ENCODE measurements at regions not wholly inside any gene's neighbourhood (a gene's known extent, or its start where the extent isn't known, plus 50 kb on each side); places are given as distances from the start of the nearest gene placed in this dataset.

DNA sequence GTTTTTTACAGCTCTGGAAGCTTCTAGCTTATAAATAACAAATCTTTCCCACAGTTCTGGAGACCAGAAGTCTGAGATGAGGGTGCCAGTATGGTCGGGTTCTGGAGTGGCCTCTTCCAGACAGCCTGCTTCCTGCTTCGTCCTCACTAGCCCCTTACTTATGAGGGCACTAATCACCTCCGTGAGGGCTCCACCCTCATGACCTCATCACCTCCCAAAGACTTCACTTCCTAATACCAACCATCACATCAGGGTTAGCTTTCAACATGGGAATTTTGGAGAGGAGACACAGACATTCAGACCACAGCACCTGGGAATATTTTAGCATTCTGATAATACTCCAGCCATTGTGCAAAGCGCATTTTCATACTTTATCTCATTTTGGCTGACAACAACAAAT is 223.7 kb upstream of the IRF2BP2 start:
- intact Hi-C loops (cut with micrococcal nuclease; ENCODE audit: unreplicated experiment) (no loop called here), in situ Hi-C loops (cut with HindIII; ENCODE audit: low pct_unique_long_range_greater_than_20kb, low sequenced_read_pairs) (no loop called here)
- H3K27me3 ChIP-seq (ENCODE audit: control insufficient read depth, insufficient read depth, low read length), result no peaks in the 10 kb centered on the region
- H3K36me3 ChIP-seq (ENCODE audit: control insufficient read depth, insufficient read depth, low read length), result no peaks in the 10 kb centered on the region
- TF ChIP-seq, protein P1, sequence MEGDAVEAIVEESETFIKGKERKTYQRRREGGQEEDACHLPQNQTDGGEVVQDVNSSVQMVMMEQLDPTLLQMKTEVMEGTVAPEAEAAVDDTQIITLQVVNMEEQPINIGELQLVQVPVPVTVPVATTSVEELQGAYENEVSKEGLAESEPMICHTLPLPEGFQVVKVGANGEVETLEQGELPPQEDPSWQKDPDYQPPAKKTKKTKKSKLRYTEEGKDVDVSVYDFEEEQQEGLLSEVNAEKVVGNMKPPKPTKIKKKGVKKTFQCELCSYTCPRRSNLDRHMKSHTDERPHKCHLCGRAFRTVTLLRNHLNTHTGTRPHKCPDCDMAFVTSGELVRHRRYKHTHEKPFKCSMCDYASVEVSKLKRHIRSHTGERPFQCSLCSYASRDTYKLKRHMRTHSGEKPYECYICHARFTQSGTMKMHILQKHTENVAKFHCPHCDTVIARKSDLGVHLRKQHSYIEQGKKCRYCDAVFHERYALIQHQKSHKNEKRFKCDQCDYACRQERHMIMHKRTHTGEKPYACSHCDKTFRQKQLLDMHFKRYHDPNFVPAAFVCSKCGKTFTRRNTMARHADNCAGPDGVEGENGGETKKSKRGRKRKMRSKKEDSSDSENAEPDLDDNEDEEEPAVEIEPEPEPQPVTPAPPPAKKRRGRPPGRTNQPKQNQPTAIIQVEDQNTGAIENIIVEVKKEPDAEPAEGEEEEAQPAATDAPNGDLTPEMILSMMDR (IDR thresholded peaks at IDR 0.05), result no peak
- TF ChIP-seq SIN3A (IDR thresholded peaks at IDR 0.05; ENCODE audit: borderline replicate concordance, insufficient read depth, low read depth, low read length), result no peak
- TF ChIP-seq, protein P2, sequence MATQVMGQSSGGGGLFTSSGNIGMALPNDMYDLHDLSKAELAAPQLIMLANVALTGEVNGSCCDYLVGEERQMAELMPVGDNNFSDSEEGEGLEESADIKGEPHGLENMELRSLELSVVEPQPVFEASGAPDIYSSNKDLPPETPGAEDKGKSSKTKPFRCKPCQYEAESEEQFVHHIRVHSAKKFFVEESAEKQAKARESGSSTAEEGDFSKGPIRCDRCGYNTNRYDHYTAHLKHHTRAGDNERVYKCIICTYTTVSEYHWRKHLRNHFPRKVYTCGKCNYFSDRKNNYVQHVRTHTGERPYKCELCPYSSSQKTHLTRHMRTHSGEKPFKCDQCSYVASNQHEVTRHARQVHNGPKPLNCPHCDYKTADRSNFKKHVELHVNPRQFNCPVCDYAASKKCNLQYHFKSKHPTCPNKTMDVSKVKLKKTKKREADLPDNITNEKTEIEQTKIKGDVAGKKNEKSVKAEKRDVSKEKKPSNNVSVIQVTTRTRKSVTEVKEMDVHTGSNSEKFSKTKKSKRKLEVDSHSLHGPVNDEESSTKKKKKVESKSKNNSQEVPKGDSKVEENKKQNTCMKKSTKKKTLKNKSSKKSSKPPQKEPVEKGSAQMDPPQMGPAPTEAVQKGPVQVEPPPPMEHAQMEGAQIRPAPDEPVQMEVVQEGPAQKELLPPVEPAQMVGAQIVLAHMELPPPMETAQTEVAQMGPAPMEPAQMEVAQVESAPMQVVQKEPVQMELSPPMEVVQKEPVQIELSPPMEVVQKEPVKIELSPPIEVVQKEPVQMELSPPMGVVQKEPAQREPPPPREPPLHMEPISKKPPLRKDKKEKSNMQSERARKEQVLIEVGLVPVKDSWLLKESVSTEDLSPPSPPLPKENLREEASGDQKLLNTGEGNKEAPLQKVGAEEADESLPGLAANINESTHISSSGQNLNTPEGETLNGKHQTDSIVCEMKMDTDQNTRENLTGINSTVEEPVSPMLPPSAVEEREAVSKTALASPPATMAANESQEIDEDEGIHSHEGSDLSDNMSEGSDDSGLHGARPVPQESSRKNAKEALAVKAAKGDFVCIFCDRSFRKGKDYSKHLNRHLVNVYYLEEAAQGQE (IDR thresholded peaks at IDR 0.05; ENCODE audit: insufficient read depth in 1 of 2, low read depth in 2 of 2, low read length in 1 of 2), result no peak
- TF ChIP-seq TCF7L2 (IDR thresholded peaks at IDR 0.05; ENCODE audit: low read depth, low read length), result no peak
- TF ChIP-seq POLR2AphosphoS5 (IDR thresholded peaks at IDR 0.05; ENCODE audit: low read depth, low read length), result no peak
- DNase-seq (ENCODE audit: low read depth, low spot score), result no peak
- H3K4me3 ChIP-seq (ENCODE audit: low read depth in 2 of 2, low read length in 2 of 2), result no peak overlapping the region
- peaks cover 11% of the 10 kb centered on the region for H3K4me1 ChIP-seq (ENCODE audit: control insufficient read depth, insufficient read depth, low read length)
- ChIA-PET POLR2A (no interaction called here), CTCF (interaction anchor here (0.7 kb wide), 1 partner anchor 221 kb away, joined by 3 read pairs; no protein-coding TSS in a partner anchor)
- peak overlapping the region; percentile 12 for H3K27ac ChIP-seq (ENCODE audit: low read length)
- no peak for ATAC-seq
- no peaks in the 10 kb centered on the region for H3K9me3 ChIP-seq (ENCODE audit: control insufficient read depth, insufficient read depth, low read depth, low read length)
- no TSS peak for BruUV-seq (replicated peaks)

DNA sequence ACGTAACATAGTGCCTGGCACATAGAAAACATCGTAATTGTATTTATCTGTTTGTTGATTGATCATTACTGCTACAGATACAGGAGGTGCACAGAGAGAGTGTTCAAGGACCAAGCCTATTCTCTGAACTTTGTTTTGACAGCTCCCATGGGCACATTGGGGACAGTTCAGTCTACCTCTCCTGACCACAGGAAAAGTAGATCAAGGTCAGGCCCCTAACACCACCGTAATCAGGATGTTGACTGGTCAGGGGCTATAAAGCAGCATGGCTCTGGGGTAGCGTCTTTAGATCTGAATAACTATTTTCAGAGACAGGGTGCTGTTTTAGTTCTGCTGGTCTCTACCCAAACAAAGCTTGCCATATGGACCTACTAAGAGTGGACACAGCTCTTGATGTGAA is 223.1 kb upstream of the IRF2BP2 start:
- ChIA-PET CTCF (interaction anchor here (0.7 kb wide), 1 partner anchor 220 kb away, joined by 3 read pairs; no protein-coding TSS in a partner anchor), POLR2A (no interaction called here)
- Histone ChIP-seq H3K4me1 (ENCODE audit: control insufficient read depth, insufficient read depth, low read length) (peaks cover 6% of the 10 kb centered on the region), H3K36me3 (ENCODE audit: control insufficient read depth, insufficient read depth, low read length) (no peaks in the 10 kb centered on the region), H3K9me3 (ENCODE audit: control insufficient read depth, insufficient read depth, low read depth, low read length) (no peaks in the 10 kb centered on the region), H3K27me3 (ENCODE audit: control insufficient read depth, insufficient read depth, low read length) (no peaks in the 10 kb centered on the region), H3K27ac (ENCODE audit: low read length) (peak overlapping the region; percentile 12), H3K4me3 (ENCODE audit: low read depth in 2 of 2, low read length in 2 of 2) (no peak overlapping the region)
- DNase-seq (ENCODE audit: low read depth, low spot score), result no peak
- no TSS peak for BruUV-seq (replicated peaks)
- ATAC-seq, result no peak
- in situ Hi-C loops (cut with HindIII; ENCODE audit: low pct_unique_long_range_greater_than_20kb, low sequenced_read_pairs), result no loop called here
- intact Hi-C loops (cut with micrococcal nuclease; ENCODE audit: unreplicated experiment), result no loop called here
- TF ChIP-seq POLR2AphosphoS5 (IDR thresholded peaks at IDR 0.05; ENCODE audit: low read depth, low read length) (no peak), TCF7L2 (IDR thresholded peaks at IDR 0.05; ENCODE audit: low read depth, low read length) (no peak), SIN3A (IDR thresholded peaks at IDR 0.05; ENCODE audit: borderline replicate concordance, insufficient read depth, low read depth, low read length) (no peak)
- TF ChIP-seq, protein P1 (IDR thresholded peaks at IDR 0.05), result no peak
- TF ChIP-seq, protein P2 (IDR thresholded peaks at IDR 0.05; ENCODE audit: insufficient read depth in 1 of 2, low read depth in 2 of 2, low read length in 1 of 2), result no peak

Measured in Panc1 (cell line).